IPS-18a (cell line): ENCODE measurements at regions not wholly inside any gene's neighbourhood (a gene's known extent, or its start where the extent isn't known, plus 50 kb on each side); places are given as distances from the start of the nearest gene placed in this dataset.
"Not testable (repeated sequence)": the region's sequence is repeated elsewhere in the genome, so short reads cannot be mapped to it uniquely, and the experiment has no call there.

Source experiments
- H3K27ac ChIP-seq: one replicate; pipeline ENCODE4 v1.5.1; 2013; ENCODE audit warnings: low read length
- H3K27me3 ChIP-seq: one replicate; pipeline ENCODE4 v1.6.1; 2013; ENCODE audit warnings: mild to moderate bottlenecking, low read length; ENCODE audit not compliant: control insufficient read depth, insufficient read depth
- H3K36me3 ChIP-seq: one replicate; pipeline ENCODE4 v1.6.1; 2013; ENCODE audit warnings: low read depth, low read length; ENCODE audit not compliant: control insufficient read depth
- H3K4me1 ChIP-seq: one replicate; pipeline ENCODE4 v1.6.1; 2013; ENCODE audit warnings: low read depth, low read length; ENCODE audit not compliant: control insufficient read depth
- H3K4me3 ChIP-seq: one replicate; pipeline ENCODE4 v1.5.1; 2013; ENCODE audit warnings: low read length
- H3K9ac ChIP-seq: one replicate; pipeline ENCODE4 v1.6.1; 2013; ENCODE audit warnings: mild to moderate bottlenecking, low read length, moderate library complexity
- H3K9me3 ChIP-seq: one replicate; pipeline ENCODE4 v1.6.1; 2013; ENCODE audit warnings: low read depth, low read length; ENCODE audit not compliant: control insufficient read depth

- Histone ChIP-seq H3K27ac (no peak overlapping the region), H3K27me3 (no peaks in the 10 kb centered on the region), H3K4me3 (no peak overlapping the region), H3K9me3 (no peaks in the 10 kb centered on the region), H3K9ac (no peak overlapping the region), H3K36me3 (no peaks in the 10 kb centered on the region), H3K4me1 (no peaks in the 10 kb centered on the region)
Observed at GRCh38 chr4:82247171-82247570, 126.6 kb downstream of the HNRNPD start.

DNA sequence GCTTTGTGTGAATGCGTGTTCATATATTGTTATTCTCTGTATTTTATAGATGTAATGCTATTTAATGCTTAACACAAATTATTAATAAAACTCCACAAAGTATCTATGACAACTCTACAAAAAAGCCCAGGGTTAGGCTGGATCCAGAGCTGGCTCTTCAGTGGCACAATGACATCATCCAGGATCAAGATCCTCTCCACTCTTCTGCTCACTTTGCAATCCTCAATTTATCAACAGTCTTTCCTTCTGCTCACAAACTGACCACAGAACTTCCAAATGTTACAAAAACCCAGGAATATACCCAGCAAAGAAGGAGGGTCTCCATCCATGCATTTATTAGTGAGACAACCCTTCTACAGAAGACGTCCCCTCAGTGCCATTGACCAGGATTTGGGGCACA is 132.3 kb downstream of the HNRNPD start:
- Histone ChIP-seq H3K27ac (no peak overlapping the region), H3K9ac (no peak overlapping the region), H3K9me3 (no peaks in the 10 kb centered on the region), H3K4me3 (no peak overlapping the region), H3K4me1 (no peaks in the 10 kb centered on the region), H3K27me3 (no peaks in the 10 kb centered on the region), H3K36me3 (no peaks in the 10 kb centered on the region)

DNA sequence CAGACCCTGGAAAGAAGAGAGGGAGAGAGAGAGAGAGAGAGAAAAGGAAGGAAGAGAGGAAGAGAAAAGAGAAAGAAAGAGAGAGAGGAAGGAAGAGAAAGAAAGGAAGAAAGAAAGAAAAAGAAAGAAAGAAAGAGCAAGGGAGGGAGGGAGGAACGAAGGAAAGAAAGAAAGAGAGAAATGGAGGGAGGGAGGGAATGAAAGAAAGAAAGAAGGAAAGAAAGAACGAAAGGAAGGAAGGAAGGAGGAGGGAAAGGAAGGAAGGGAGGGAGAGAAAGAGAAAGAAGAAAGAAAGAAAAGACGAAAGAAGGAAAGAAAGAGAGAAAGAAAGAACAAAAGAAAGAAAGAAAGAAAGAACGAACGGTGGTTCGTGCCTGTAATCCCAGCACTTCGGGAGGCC is 133.4 kb downstream of the HNRNPD start:
- no peaks in the 10 kb centered on the region for H3K27me3 ChIP-seq
- H3K9me3 ChIP-seq = no peaks in the 10 kb centered on the region
- no peaks in the 10 kb centered on the region for H3K4me1 ChIP-seq

DNA sequence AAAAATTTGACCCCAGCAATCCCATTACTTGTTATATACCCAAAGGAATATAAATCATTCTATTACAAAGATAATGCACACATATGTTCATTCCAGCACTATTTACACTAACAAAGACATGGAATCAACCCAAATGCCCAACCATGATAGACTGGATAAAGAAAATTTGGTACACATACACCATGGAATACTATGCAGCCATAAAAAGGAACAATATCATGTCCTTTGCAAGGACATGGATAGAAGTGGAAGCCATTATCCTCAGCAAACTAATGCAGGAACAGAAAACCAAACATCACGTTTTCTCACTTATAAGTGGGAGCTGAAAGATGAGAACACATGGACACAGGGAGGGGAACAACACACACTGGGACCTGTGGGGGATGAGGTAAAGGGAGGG is 136.6 kb downstream of the HNRNPD start:
- not testable (repeated sequence) for H3K4me3 ChIP-seq, H3K27ac ChIP-seq, H3K27me3 ChIP-seq, H3K36me3 ChIP-seq, H3K4me1 ChIP-seq, H3K9ac ChIP-seq, H3K9me3 ChIP-seq

More for the DNA sequence above, 133.4 kb downstream of the HNRNPD start:
- Histone ChIP-seq H3K36me3 (no peaks in the 10 kb centered on the region), H3K4me3 (no peak overlapping the region), H3K27ac (no peak overlapping the region), H3K9ac (no peak overlapping the region)

DNA sequence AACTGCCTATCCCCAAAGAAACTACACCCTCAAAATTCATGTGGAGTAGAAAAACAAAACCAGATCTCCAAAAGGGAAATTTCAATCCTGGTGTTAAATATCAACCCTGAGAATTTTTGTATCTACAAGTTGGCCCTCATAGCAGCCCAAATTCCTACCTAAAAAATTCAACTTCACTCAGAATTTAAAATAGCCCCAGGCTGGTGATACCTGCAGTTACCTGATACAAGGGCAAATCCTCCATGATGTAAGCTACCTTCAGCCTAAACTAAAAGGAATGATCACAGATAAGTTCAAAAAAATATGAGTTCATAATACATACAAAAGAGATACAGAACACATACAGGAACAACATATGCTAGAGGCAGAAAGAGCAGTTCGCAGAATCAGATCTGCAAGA is 138.4 kb downstream of the HNRNPD start:
- Histone ChIP-seq H3K36me3 (no peaks in the 10 kb centered on the region), H3K27ac (no peak overlapping the region), H3K9ac (no peak overlapping the region), H3K9me3 (no peaks in the 10 kb centered on the region), H3K4me3 (no peak overlapping the region), H3K27me3 (no peaks in the 10 kb centered on the region), H3K4me1 (no peaks in the 10 kb centered on the region)

DNA sequence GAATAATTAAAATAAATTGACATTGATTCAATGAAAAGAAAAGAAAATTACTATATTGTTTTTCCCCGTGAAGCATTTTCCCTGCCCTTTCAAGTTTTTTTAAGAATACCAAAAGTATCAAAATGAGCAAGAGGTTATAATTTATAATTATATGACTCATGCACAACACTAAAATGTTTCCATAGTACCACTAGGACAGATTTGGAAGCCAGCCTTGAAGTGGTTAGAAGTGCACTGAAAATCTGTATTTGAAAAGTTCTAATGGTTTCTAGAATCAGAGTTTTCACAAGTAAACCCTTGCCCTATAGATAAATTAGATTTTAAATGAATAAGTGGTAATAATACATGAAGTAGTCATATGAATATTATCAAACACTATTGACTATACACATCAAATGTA is 140.9 kb downstream of the HNRNPD start:
- Histone ChIP-seq H3K9ac (no peak overlapping the region), H3K4me1 (no peaks in the 10 kb centered on the region), H3K36me3 (no peaks in the 10 kb centered on the region), H3K4me3 (no peak overlapping the region), H3K9me3 (no peaks in the 10 kb centered on the region), H3K27ac (no peak overlapping the region), H3K27me3 (no peaks in the 10 kb centered on the region)

- H3K4me1 ChIP-seq = no peaks in the 10 kb centered on the region
- H3K9me3 ChIP-seq = no peaks in the 10 kb centered on the region
- H3K4me3 ChIP-seq = no peak overlapping the region
- no peak overlapping the region for H3K9ac ChIP-seq
- H3K27ac ChIP-seq = no peak overlapping the region
- H3K27me3 ChIP-seq = no peaks in the 10 kb centered on the region
- H3K36me3 ChIP-seq = no peaks in the 10 kb centered on the region
Observed at GRCh38 chr4:82231806-82232205, 142.0 kb downstream of the HNRNPD start.

DNA sequence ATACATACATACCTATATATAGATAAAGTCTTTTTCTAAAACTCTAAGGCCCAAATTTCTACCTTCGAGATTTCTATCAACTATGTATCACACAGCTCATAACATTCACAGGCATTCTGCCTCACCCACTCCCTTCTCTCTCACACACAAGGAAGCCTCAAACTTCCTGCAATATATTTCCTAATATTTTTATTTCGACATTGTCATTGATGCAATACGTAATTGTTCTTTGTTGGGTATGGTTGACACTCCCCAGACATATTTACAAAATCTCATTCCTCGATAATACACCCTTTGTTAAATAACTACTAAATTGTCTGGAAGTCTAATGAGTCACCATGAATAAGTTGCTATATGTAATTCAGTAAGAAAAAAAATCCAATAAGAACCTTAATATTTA is 143.5 kb downstream of the HNRNPD start:
- Histone ChIP-seq H3K4me3 (no peak overlapping the region), H3K27ac (no peak overlapping the region), H3K27me3 (no peaks in the 10 kb centered on the region)

GRCh38 chr4:82225030-82225429 is 148.8 kb downstream of the HNRNPD start:
- Histone ChIP-seq H3K9me3 (no peaks in the 10 kb centered on the region), H3K27ac (no peak overlapping the region), H3K4me3 (no peak overlapping the region), H3K36me3 (no peaks in the 10 kb centered on the region), H3K9ac (no peak overlapping the region), H3K27me3 (no peaks in the 10 kb centered on the region), H3K4me1 (peaks cover 8% of the 10 kb centered on the region)

More for the DNA sequence above, 143.5 kb downstream of the HNRNPD start:
- Histone ChIP-seq H3K4me1 (no peaks in the 10 kb centered on the region), H3K9ac (no peak overlapping the region), H3K9me3 (no peaks in the 10 kb centered on the region), H3K36me3 (no peaks in the 10 kb centered on the region)

DNA sequence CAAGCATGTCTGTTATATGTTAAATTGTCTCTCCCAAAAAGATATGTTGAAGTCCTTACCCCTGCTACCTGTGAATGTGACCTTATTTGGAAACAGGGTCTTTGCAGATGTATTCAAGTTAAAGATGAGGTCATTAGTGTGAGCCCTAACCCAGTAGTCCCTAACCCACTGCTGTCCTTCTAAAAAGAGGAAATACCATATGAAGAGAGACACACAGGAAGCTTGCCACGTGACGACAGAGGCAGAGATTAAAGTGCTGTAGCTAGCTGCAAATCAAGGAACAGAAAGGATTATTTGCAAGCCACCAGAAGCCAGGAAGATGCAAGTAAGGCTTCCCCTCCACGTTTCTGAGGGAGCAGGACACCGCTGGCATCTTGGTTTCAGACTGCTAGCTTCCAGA is 150.1 kb downstream of the HNRNPD start:
- H3K9me3 ChIP-seq = no peaks in the 10 kb centered on the region
- peaks cover 8% of the 10 kb centered on the region for H3K4me1 ChIP-seq
- H3K9ac ChIP-seq = no peak overlapping the region
- H3K27me3 ChIP-seq = no peaks in the 10 kb centered on the region
- no peak overlapping the region for H3K4me3 ChIP-seq
- H3K27ac ChIP-seq = no peak overlapping the region
- no peaks in the 10 kb centered on the region for H3K36me3 ChIP-seq

DNA sequence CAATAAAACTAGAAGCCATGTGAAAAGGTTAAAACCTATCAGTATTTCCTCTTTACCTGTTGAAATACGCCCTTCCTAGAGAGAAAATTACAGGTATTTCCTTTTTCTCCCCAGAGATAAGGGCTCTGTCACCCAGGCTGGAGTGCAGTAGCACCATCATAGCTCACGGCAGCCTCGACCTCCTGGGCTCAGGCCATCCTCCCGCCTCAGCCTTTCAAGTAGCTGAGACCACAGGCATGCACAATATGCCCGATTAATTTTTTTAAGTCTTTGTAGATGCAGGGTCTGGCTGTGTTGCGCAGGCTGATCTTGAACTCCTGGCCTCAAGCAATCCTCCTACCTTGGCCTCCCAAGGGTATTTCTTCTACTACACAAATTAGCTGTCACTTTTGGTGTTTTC is 154.4 kb downstream of the HNRNPD start:
- Histone ChIP-seq H3K27me3 (no peaks in the 10 kb centered on the region), H3K36me3 (no peaks in the 10 kb centered on the region)

DNA sequence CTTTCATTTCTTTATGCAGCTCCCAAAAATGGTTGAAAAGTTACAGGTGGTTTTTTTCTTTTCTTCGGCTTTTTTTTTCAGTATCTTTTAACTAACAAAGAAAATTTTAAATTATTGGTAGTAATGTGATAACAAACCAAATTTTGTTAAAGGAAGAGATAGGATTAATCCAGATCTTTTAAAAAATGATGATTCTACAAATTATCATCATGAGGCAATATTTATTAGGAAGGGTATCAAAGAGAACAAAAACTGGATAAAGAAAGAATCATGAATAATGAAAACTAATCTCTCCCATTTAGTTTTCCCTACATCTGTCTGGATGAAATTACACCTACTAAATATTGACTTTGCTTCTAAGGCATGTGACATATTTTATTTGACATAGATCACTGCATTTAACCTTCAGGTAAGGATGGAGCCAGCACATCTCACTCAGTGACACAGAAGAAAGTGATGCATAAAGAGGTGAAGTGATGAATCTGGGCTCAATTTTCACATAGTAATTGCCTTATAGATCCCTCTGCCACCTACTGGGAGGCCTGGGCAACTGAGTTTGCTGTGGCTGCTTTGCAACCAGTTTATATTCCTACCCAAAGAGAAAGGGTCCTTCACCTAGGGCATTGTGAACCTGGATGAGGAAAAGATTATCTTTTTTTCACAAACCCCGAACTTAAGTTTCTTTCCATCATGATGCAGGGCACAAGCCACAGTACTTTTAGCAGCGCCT is 155.6 kb downstream of the HNRNPD start:
- Histone ChIP-seq H3K27me3 (no peaks in the 10 kb centered on the region), H3K4me1 (no peaks in the 10 kb centered on the region), H3K4me3 (no peak overlapping the region), H3K9me3 (no peaks in the 10 kb centered on the region), H3K36me3 (no peaks in the 10 kb centered on the region), H3K9ac (no peak overlapping the region), H3K27ac (no peak overlapping the region)

More for the DNA sequence above, 154.4 kb downstream of the HNRNPD start:
- no peak overlapping the region for H3K9ac ChIP-seq
- H3K9me3 ChIP-seq = no peaks in the 10 kb centered on the region
- no peak overlapping the region for H3K27ac ChIP-seq
- H3K4me1 ChIP-seq = peaks cover 8% of the 10 kb centered on the region
- H3K4me3 ChIP-seq = no peak overlapping the region
